Kidney (tissue), 13 donors: ENCODE measurements at regions not wholly inside any gene's neighbourhood (a gene's known extent, or its start where the extent isn't known, plus 50 kb on each side); places are given as distances from the start of the nearest gene placed in this dataset.
A peak's percentile ranks its signal among the peaks of the same experiment; 100 is the strongest.

Source experiments
- DNase-seq, 5 donors: peaks; one replicate each; pipeline ENCODE4 v3.0.0-alpha.2; 2013 to 2020
- FAIRE-seq: peaks from 2 replicates; lab custom pipeline; 2012; peaks lifted over from hg19 to GRCh38; lab: Jason Lieb, UNC
- H3K27ac ChIP-seq, 2 donors: one replicate each; pipeline ENCODE4 v1.7.0; 2013; ENCODE audit warnings: low read depth in 2 of 2, low read length in 2 of 2, inconsistent platforms in 1 of 2
- H3K27me3 ChIP-seq: one replicate; pipeline ENCODE4 v1.7.1; 2013; ENCODE audit warnings: low read length, inconsistent platforms; ENCODE audit not compliant: control insufficient read depth, insufficient read depth
- H3K36me3 ChIP-seq, 3 donors: one replicate each; pipeline versions ENCODE4 v1.7.0 to v1.7.1; 2013; ENCODE audit warnings: low read length in 3 of 3, control low read depth in 1 of 3, inconsistent platforms in 1 of 3; ENCODE audit not compliant: insufficient read depth in 3 of 3, control insufficient read depth in 2 of 3
- H3K4me1 ChIP-seq, 3 donors: one replicate each; pipeline versions ENCODE4 v1.7.0 to v1.7.1; 2013; ENCODE audit warnings: low read length in 3 of 3, inconsistent platforms in 1 of 3, low read depth in 1 of 3; ENCODE audit not compliant: control insufficient read depth in 2 of 3, insufficient read depth in 2 of 3
- H3K4me3 ChIP-seq, 3 donors: one replicate each; pipeline versions ENCODE4 v1.7.0 to v1.8.1; 2013; ENCODE audit warnings: low read length in 3 of 3, control low read depth in 1 of 3, inconsistent platforms in 1 of 3
- H3K9ac ChIP-seq, 3 donors: one replicate each; pipeline versions ENCODE4 v1.7.0 to v1.7.1; 2013; ENCODE audit warnings: low read length in 3 of 3, control low read depth in 1 of 3, inconsistent platforms in 1 of 3
- H3K9me3 ChIP-seq, 3 donors: one replicate each; pipeline versions ENCODE4 v1.7.0 to v1.7.1; 2013; ENCODE audit warnings: low read length in 3 of 3, control low read depth in 1 of 3, inconsistent platforms in 1 of 3; ENCODE audit not compliant: control insufficient read depth in 2 of 3, insufficient read depth in 1 of 3
- CTCF ChIP-seq: IDR thresholded peaks from 3 replicates; pipeline ENCODE4 v1.5.1; 2012; ENCODE audit warnings: mild to moderate bottlenecking, moderate library complexity, borderline replicate concordance; ENCODE audit not compliant: insufficient read depth; ENCODE audit errors: extremely low read depth
- intact Hi-C: fragments of 100-400 bp; cut with DNase I; formaldehyde crosslinking; loops from one replicate; pipeline ENCODE4 v1.11.1; 2022
- donor health status: control.
- donor health status: control.
- donor health status: control.
- donor health status: control.
- donor health status: control.
- donor health status: DM: yes; HTN: yes; CAD: no.
- donor health status: Normal renal cell carcinoma (clear cell type).

- no peak for TF ChIP-seq CTCF
- H3K27ac ChIP-seq, result no peak overlapping the region
- no peaks in the 10 kb centered on the region for H3K4me1 ChIP-seq
- no peaks in the 10 kb centered on the region for H3K36me3 ChIP-seq
- intact Hi-C loops, result no loop called here
- H3K27me3 ChIP-seq, result no peaks in the 10 kb centered on the region
- H3K9ac ChIP-seq, result no peak overlapping the region
- no peak overlapping the region for H3K4me3 ChIP-seq
- H3K9me3 ChIP-seq, result no peaks in the 10 kb centered on the region
- FAIRE-seq (no peak), DNase-seq (no peak)
These were observed 143.3 kb upstream of the SMARCA2 start for GRCh38 chr9:1871626-1872419.

- no peak for DNase-seq
- FAIRE-seq, result no peak
- no peaks in the 10 kb centered on the region for H3K4me1 ChIP-seq
- H3K4me3 ChIP-seq, result no peak overlapping the region
- H3K27ac ChIP-seq, result no peak overlapping the region
- intact Hi-C loops, result no loop called here
- TF ChIP-seq CTCF, result no peak
- no peaks in the 10 kb centered on the region for H3K36me3 ChIP-seq
- no peaks in the 10 kb centered on the region for H3K27me3 ChIP-seq
- no peak overlapping the region for H3K9ac ChIP-seq
- H3K9me3 ChIP-seq, result no peaks in the 10 kb centered on the region
These were observed 139.8 kb upstream of the SMARCA2 start for GRCh38 chr9:1875251-1875851.

GRCh38 chr9:1875921-1876448 is 139.2 kb upstream of the SMARCA2 start:
- Histone ChIP-seq H3K9ac (no peak overlapping the region), H3K27ac (no peak overlapping the region), H3K36me3 (no peaks in the 10 kb centered on the region), H3K4me3 (no peak overlapping the region), H3K4me1 (no peaks in the 10 kb centered on the region), H3K27me3 (no peaks in the 10 kb centered on the region), H3K9me3 (no peaks in the 10 kb centered on the region)
- DNase-seq, result peak in 1 of 5 donors; percentile 62
- no peak for FAIRE-seq
- intact Hi-C loops, result no loop called here
- no peak for TF ChIP-seq CTCF
